ENCODE measurements at regions not wholly inside any gene's neighbourhood (a gene's known extent, or its start where the extent isn't known, plus 50 kb on each side); places are given as distances from the start of the nearest gene placed in this dataset.
"Not testable (repeated sequence)": the region's sequence is repeated elsewhere in the genome, so short reads cannot be mapped to it uniquely, and the experiment has no call there.

- H3K36me3 ChIP-seq = no peaks in the 10 kb centered on the region
- no peak overlapping the region for H3K4me3 ChIP-seq
- in situ Hi-C loops (cut with MboI; ENCODE audit: low pct_ligation_motif_present in 1 of 4, low pct_unique_long_range_greater_than_20kb in 1 of 4, low sequenced_read_pairs in 3 of 4) = no loop called here
- H3K27ac ChIP-seq = no peak overlapping the region
- no peaks in the 10 kb centered on the region for H3K27me3 ChIP-seq
- no peak for DNase-seq
- no peak for TF ChIP-seq CTCF (IDR thresholded peaks at IDR 0.05)
- TF ChIP-seq POLR2AphosphoS5 (IDR thresholded peaks at IDR 0.05) = no peak
- TF ChIP-seq POLR2A (IDR thresholded peaks at IDR 0.05) = no peak
- no peak for TF ChIP-seq EP300 (IDR thresholded peaks at IDR 0.05; ENCODE audit: low read depth)
- no peaks in the 10 kb centered on the region for H3K4me1 ChIP-seq
- intact Hi-C loops (cut with DNase I; ENCODE audit: low total_unique reads) = no loop called here
- WGBS, 2 donors (ENCODE audit: low coverage in 1 of 2) = 80 to 82% methylated on average over 3 to 6 of the region's 6 CpGs
- no peaks in the 10 kb centered on the region for H3K9me3 ChIP-seq
Observed at GRCh38 chr7:34569975-34570699, 87.9 kb upstream of the NPSR1 start.

- Histone ChIP-seq H3K27me3 (no peaks in the 10 kb centered on the region), H3K36me3 (no peaks in the 10 kb centered on the region), H3K4me1 (no peaks in the 10 kb centered on the region), H3K27ac (no peak overlapping the region), H3K9me3 (no peaks in the 10 kb centered on the region), H3K4me3 (no peak overlapping the region)
- DNase-seq = no peak
- intact Hi-C loops (cut with DNase I; ENCODE audit: low total_unique reads) (no loop called here), in situ Hi-C loops (cut with MboI; ENCODE audit: low pct_ligation_motif_present in 1 of 4, low pct_unique_long_range_greater_than_20kb in 1 of 4, low sequenced_read_pairs in 3 of 4) (no loop called here)
- 55 to 70% methylated on average over 2 of the region's 2 CpGs for WGBS, 2 donors (ENCODE audit: low coverage in 1 of 2)
- TF ChIP-seq CTCF (IDR thresholded peaks at IDR 0.05) (no peak), POLR2A (IDR thresholded peaks at IDR 0.05) (no peak), EP300 (IDR thresholded peaks at IDR 0.05; ENCODE audit: low read depth) (no peak)
Observed at GRCh38 chr7:34575006-34575405, 83.0 kb upstream of the NPSR1 start.

- H3K4me3 ChIP-seq; H3K27ac ChIP-seq; H3K36me3 ChIP-seq; H3K4me1 ChIP-seq; H3K27me3 ChIP-seq; intact Hi-C loops (cut with DNase I; ENCODE audit: low total_unique reads); in situ Hi-C loops (cut with MboI; ENCODE audit: low pct_ligation_motif_present in 1 of 4, low pct_unique_long_range_greater_than_20kb in 1 of 4, low sequenced_read_pairs in 3 of 4); H3K9me3 ChIP-seq; DNase-seq: not testable (repeated sequence)
- WGBS, 2 donors (ENCODE audit: low coverage in 1 of 2) = 89 to 100% methylated on average over 1 of the region's 1 CpG
Observed at GRCh38 chr7:34577934-34578333, 80.1 kb upstream of the NPSR1 start.

- H3K36me3 ChIP-seq; H3K27me3 ChIP-seq; H3K27ac ChIP-seq; intact Hi-C loops (cut with DNase I; ENCODE audit: low total_unique reads); H3K4me1 ChIP-seq; H3K9me3 ChIP-seq; DNase-seq; H3K4me3 ChIP-seq; in situ Hi-C loops (cut with MboI; ENCODE audit: low pct_ligation_motif_present in 1 of 4, low pct_unique_long_range_greater_than_20kb in 1 of 4, low sequenced_read_pairs in 3 of 4): not testable (repeated sequence)
- 81 to 90% methylated on average over 5 to 6 of the region's 6 CpGs for WGBS, 2 donors (ENCODE audit: low coverage in 1 of 2)
Observed at GRCh38 chr7:34581698-34582097, 76.3 kb upstream of the NPSR1 start.

- DNase-seq = no peak
- Histone ChIP-seq H3K36me3 (no peaks in the 10 kb centered on the region), H3K27ac (no peak overlapping the region), H3K4me1 (no peaks in the 10 kb centered on the region), H3K9me3 (no peaks in the 10 kb centered on the region), H3K4me3 (no peak overlapping the region), H3K27me3 (no peaks in the 10 kb centered on the region)
- intact Hi-C loops (cut with DNase I; ENCODE audit: low total_unique reads) (no loop called here), in situ Hi-C loops (cut with MboI; ENCODE audit: low pct_ligation_motif_present in 1 of 4, low pct_unique_long_range_greater_than_20kb in 1 of 4, low sequenced_read_pairs in 3 of 4) (no loop called here)
- WGBS, 2 donors (ENCODE audit: low coverage in 1 of 2) = 87 to 100% methylated on average over 2 to 6 of the region's 6 CpGs
- TF ChIP-seq EP300 (IDR thresholded peaks at IDR 0.05; ENCODE audit: low read depth) = no peak
- TF ChIP-seq CTCF (IDR thresholded peaks at IDR 0.05) = no peak
- TF ChIP-seq POLR2A (IDR thresholded peaks at IDR 0.05) = no peak
- no peak for TF ChIP-seq POLR2AphosphoS5 (IDR thresholded peaks at IDR 0.05)
Observed at GRCh38 chr7:34584526-34584925, 73.5 kb upstream of the NPSR1 start.

Data from transverse colon (tissue), 4 donors.